Activated CD4-positive, alpha-beta memory T cell treated with anti-CD3 and anti-CD28 coated beads for 36 hours (primary cell): ENCODE measurements at regions not wholly inside any gene's neighbourhood (a gene's known extent, or its start where the extent isn't known, plus 50 kb on each side); places are given as distances from the start of the nearest gene placed in this dataset.

Experiments
- CTCF ChIA-PET: fragments of 350-600 bp; sonication (Branson Sonifier 250); formaldehyde crosslinking; loops from one replicate; lab custom pipeline; 2021; ENCODE audit warnings: antibody characterized with exemption, inconsistent platforms; lab: Charles Lee
- POLR2A ChIA-PET: fragments of 350-600 bp; sonication (Branson Sonifier 250); formaldehyde crosslinking; loops from one replicate; lab custom pipeline; 2021; ENCODE audit warnings: antibody characterized with exemption; lab: Charles Lee
- DNase-seq: peaks from one replicate; pipeline ENCODE4 v3.0.0-alpha.2; 2020
- H3K27ac Mint-ChIP-seq: one replicate; pipeline ENCODE4 v1.8.0; 2021; ENCODE audit warnings: mixed read lengths
- H3K27me3 Mint-ChIP-seq: one replicate; pipeline ENCODE4 v1.8.0; 2021; ENCODE audit warnings: mixed read lengths
- H3K36me3 Mint-ChIP-seq: one replicate; pipeline ENCODE4 v1.8.0; 2021; ENCODE audit warnings: mixed read lengths
- H3K4me1 Mint-ChIP-seq: one replicate; pipeline ENCODE4 v1.8.0; 2021; ENCODE audit warnings: low read depth, mixed read lengths
- H3K4me3 Mint-ChIP-seq: one replicate; pipeline ENCODE4 v1.8.0; 2021; ENCODE audit warnings: mild to moderate bottlenecking, mixed read lengths
- H3K9me3 Mint-ChIP-seq: one replicate; pipeline ENCODE4 v1.8.0; 2021; ENCODE audit warnings: mixed read lengths
- intact Hi-C: fragments of 100-400 bp; cut with micrococcal nuclease; formaldehyde crosslinking; loops from one replicate; pipeline ENCODE4 v1.15.1; 2023

- intact Hi-C loops: no loop called here
- DNase-seq: no peak
- POLR2A ChIA-PET: no interaction called here
- no peaks in the 10 kb centered on the region for H3K9me3 Mint-ChIP-seq
- H3K27ac Mint-ChIP-seq: no peak overlapping the region
- CTCF ChIA-PET: no interaction called here
- H3K27me3 Mint-ChIP-seq: no peaks in the 10 kb centered on the region
- H3K36me3 Mint-ChIP-seq: no peaks in the 10 kb centered on the region
- H3K4me1 Mint-ChIP-seq: no peaks in the 10 kb centered on the region
- H3K4me3 Mint-ChIP-seq: no peak overlapping the region
These were observed 490.4 kb downstream of the PTPRC start for GRCh38 chr1:199129247-199129646.

- no peak for DNase-seq
- no peaks in the 10 kb centered on the region for H3K36me3 Mint-ChIP-seq
- H3K4me3 Mint-ChIP-seq: no peak overlapping the region
- ChIA-PET POLR2A (no interaction called here), CTCF (interaction anchor here (1.5 kb wide), 1 partner anchor 18 kb away, joined by 4 read pairs; no protein-coding TSS in a partner anchor)
- H3K27ac Mint-ChIP-seq: no peak overlapping the region
- no peaks in the 10 kb centered on the region for H3K9me3 Mint-ChIP-seq
- intact Hi-C loops: no loop called here
- H3K27me3 Mint-ChIP-seq: no peaks in the 10 kb centered on the region
- no peaks in the 10 kb centered on the region for H3K4me1 Mint-ChIP-seq
These were observed 493.2 kb downstream of the PTPRC start for GRCh38 chr1:199132006-199132405.

GRCh38 chr1:199135901-199136300 is 497.1 kb downstream of the PTPRC start:
- CTCF ChIA-PET: no interaction called here
- Mint-ChIP-seq H3K27ac (no peak overlapping the region), H3K9me3 (no peaks in the 10 kb centered on the region), H3K4me1 (no peaks in the 10 kb centered on the region), H3K36me3 (no peaks in the 10 kb centered on the region), H3K4me3 (no peak overlapping the region), H3K27me3 (no peaks in the 10 kb centered on the region)
- intact Hi-C loops: no loop called here
- DNase-seq: no peak
- POLR2A ChIA-PET: no interaction called here

- intact Hi-C loops: no loop called here
- no peak overlapping the region for H3K4me3 Mint-ChIP-seq
- no peak for DNase-seq
- H3K36me3 Mint-ChIP-seq: no peaks in the 10 kb centered on the region
- H3K27ac Mint-ChIP-seq: no peak overlapping the region
- POLR2A ChIA-PET: no interaction called here
- H3K9me3 Mint-ChIP-seq: no peaks in the 10 kb centered on the region
- H3K4me1 Mint-ChIP-seq: no peaks in the 10 kb centered on the region
- peaks cover 5% of the 10 kb centered on the region for H3K27me3 Mint-ChIP-seq
- CTCF ChIA-PET: no interaction called here
These were observed 499.2 kb downstream of the PTPRC start for GRCh38 chr1:199138061-199138460.

GRCh38 chr1:199149591-199149990 is 510.8 kb downstream of the PTPRC start:
- ChIA-PET POLR2A (no interaction called here), CTCF (interaction anchor here (1.0 kb wide), 1 partner anchor 37 kb away, joined by 4 read pairs; no protein-coding TSS in a partner anchor)
- no peaks in the 10 kb centered on the region for H3K4me1 Mint-ChIP-seq
- H3K9me3 Mint-ChIP-seq: no peaks in the 10 kb centered on the region
- no peak overlapping the region for H3K27ac Mint-ChIP-seq
- intact Hi-C loops: no loop called here
- H3K36me3 Mint-ChIP-seq: no peaks in the 10 kb centered on the region
- no peak overlapping the region for H3K4me3 Mint-ChIP-seq
- DNase-seq: no peak
- no peaks in the 10 kb centered on the region for H3K27me3 Mint-ChIP-seq

- no peak overlapping the region for H3K27ac Mint-ChIP-seq
- H3K27me3 Mint-ChIP-seq: no peaks in the 10 kb centered on the region
- no peak overlapping the region for H3K4me3 Mint-ChIP-seq
- DNase-seq: no peak
- intact Hi-C loops: no loop called here
- no peaks in the 10 kb centered on the region for H3K4me1 Mint-ChIP-seq
- CTCF ChIA-PET: no interaction called here
- POLR2A ChIA-PET: no interaction called here
- no peaks in the 10 kb centered on the region for H3K9me3 Mint-ChIP-seq
- H3K36me3 Mint-ChIP-seq: no peaks in the 10 kb centered on the region
These were observed 511.9 kb downstream of the PTPRC start for GRCh38 chr1:199150756-199151155.

- CTCF ChIA-PET: no interaction called here
These were observed 513.0 kb downstream of the PTPRC start for GRCh38 chr1:199151634-199152425.

GRCh38 chr1:199152676-199153075 is 513.8 kb downstream of the PTPRC start:
- no peaks in the 10 kb centered on the region for H3K27me3 Mint-ChIP-seq
- ChIA-PET POLR2A (no interaction called here), CTCF (no interaction called here)
- no peak overlapping the region for H3K27ac Mint-ChIP-seq
- no peak overlapping the region for H3K4me3 Mint-ChIP-seq
- H3K36me3 Mint-ChIP-seq: no peaks in the 10 kb centered on the region
- no peak for DNase-seq
- H3K4me1 Mint-ChIP-seq: no peaks in the 10 kb centered on the region
- intact Hi-C loops: no loop called here
- H3K9me3 Mint-ChIP-seq: no peaks in the 10 kb centered on the region

More at GRCh38 chr1:199151634-199152425, 513.0 kb downstream of the PTPRC start:
- no peaks in the 10 kb centered on the region for H3K36me3 Mint-ChIP-seq
- H3K9me3 Mint-ChIP-seq: no peaks in the 10 kb centered on the region
- POLR2A ChIA-PET: no interaction called here
- H3K4me3 Mint-ChIP-seq: no peak overlapping the region
- intact Hi-C loops: no loop called here
- no peak overlapping the region for H3K27ac Mint-ChIP-seq
- no peak for DNase-seq
- H3K4me1 Mint-ChIP-seq: no peaks in the 10 kb centered on the region
- no peaks in the 10 kb centered on the region for H3K27me3 Mint-ChIP-seq

- ChIA-PET POLR2A (no interaction called here), CTCF (interaction anchor here (0.8 kb wide), 1 partner anchor 12 kb away, joined by 3 read pairs; no protein-coding TSS in a partner anchor)
- Mint-ChIP-seq H3K4me3 (no peak overlapping the region), H3K27me3 (no peaks in the 10 kb centered on the region), H3K4me1 (peaks cover under 1% of the 10 kb centered on the region), H3K36me3 (no peaks in the 10 kb centered on the region), H3K27ac (no peak overlapping the region), H3K9me3 (no peaks in the 10 kb centered on the region)
- DNase-seq: no peak
- intact Hi-C loops: no loop called here
These were observed 516.6 kb downstream of the PTPRC start for GRCh38 chr1:199155166-199156019.

- CTCF ChIA-PET: no interaction called here
- Mint-ChIP-seq H3K36me3 (no peaks in the 10 kb centered on the region), H3K27ac (no peak overlapping the region), H3K4me3 (no peak overlapping the region), H3K4me1 (peaks cover 15% of the 10 kb centered on the region), H3K9me3 (no peaks in the 10 kb centered on the region), H3K27me3 (no peaks in the 10 kb centered on the region)
- DNase-seq: no peak
- POLR2A ChIA-PET: no interaction called here
- intact Hi-C loops: no loop called here
These were observed 518.7 kb downstream of the PTPRC start for GRCh38 chr1:199157494-199157893.

GRCh38 chr1:199160521-199161318 is 521.9 kb downstream of the PTPRC start:
- intact Hi-C loops: no loop called here
- POLR2A ChIA-PET: no interaction called here
- H3K4me3 Mint-ChIP-seq: no peak overlapping the region

GRCh38 chr1:199161319-199161680 is 522.5 kb downstream of the PTPRC start:
- no peaks in the 10 kb centered on the region for H3K27me3 Mint-ChIP-seq
- ChIA-PET CTCF (no interaction called here), POLR2A (no interaction called here)
- no peak overlapping the region for H3K4me3 Mint-ChIP-seq
- peaks cover 23% of the 10 kb centered on the region for H3K4me1 Mint-ChIP-seq
- DNase-seq: no peak
- no peaks in the 10 kb centered on the region for H3K9me3 Mint-ChIP-seq
- no peak overlapping the region for H3K27ac Mint-ChIP-seq
- no peaks in the 10 kb centered on the region for H3K36me3 Mint-ChIP-seq
- intact Hi-C loops: no loop called here

More at GRCh38 chr1:199160521-199161318, 521.9 kb downstream of the PTPRC start:
- Mint-ChIP-seq H3K27me3 (no peaks in the 10 kb centered on the region), H3K27ac (no peak overlapping the region), H3K36me3 (no peaks in the 10 kb centered on the region), H3K4me1 (peaks cover 23% of the 10 kb centered on the region), H3K9me3 (no peaks in the 10 kb centered on the region)
- no peak for DNase-seq
- CTCF ChIA-PET: no interaction called here
